ENCODE measurements at regions not wholly inside any gene's neighbourhood (a gene's known extent, or its start where the extent isn't known, plus 50 kb on each side); places are given as distances from the start of the nearest gene placed in this dataset.

- TF ChIP-seq EZH2 (IDR thresholded peaks at IDR 0.05; ENCODE audit: insufficient read depth, poor library complexity, severe bottlenecking) (no peak), EZH2phosphoT487 (IDR thresholded peaks at IDR 0.05; ENCODE audit: insufficient read depth, low read depth) (no peak)
These were observed 187.8 kb downstream of the ETS2 start for GRCh38 chr21:38993561-38993960.

Data from GM23248 (cell line).